A549 (cell line): ENCODE measurements at regions not wholly inside any gene's neighbourhood (a gene's known extent, or its start where the extent isn't known, plus 50 kb on each side); places are given as distances from the start of the nearest gene placed in this dataset.

ENCODE experiments used
- ATAC-seq, 2 experiments: fragments of 200-7000 bp in 1 of 2; fragments of >200 bp in 1 of 2; cut with Nextera tagmentation in 1 of 2; cut with Tn5 transposase in 1 of 2; 3 replicates each; pipeline versions ENCODE4 v1.8.0 to v1.9.1; 2018 to 2020; ENCODE audit warnings: mild to moderate bottlenecking in 1 of 2, moderate library complexity in 1 of 2
- CTCF ChIA-PET: fragments of 300-600 bp; sonication (Branson Sonifier 250); formaldehyde crosslinking; extraction: SDS; loops from one replicate; lab custom pipeline; 2021; ENCODE audit warnings: antibody characterized with exemption, inconsistent platforms; lab: Yijun Ruan, JAX
- POLR2A ChIA-PET: fragments of 350-600 bp; formaldehyde crosslinking; extraction: SDS; loops from one replicate; lab custom pipeline; 2021; ENCODE audit warnings: antibody characterized with exemption, inconsistent platforms; lab: Yijun Ruan, JAX
- DNase-seq, 2 experiments: peaks; one replicate each; pipeline versions ENCODE4 v3.0.0 to v3.0.0-alpha.2; 2011 to 2016; ENCODE audit warnings: low read depth in 1 of 2, low spot score in 1 of 2
- FAIRE-seq: peaks from 2 replicates; lab custom pipeline; 2011; peaks lifted over from hg19 to GRCh38; lab: Jason Lieb, UNC
- H3K27ac ChIP-seq, 2 experiments: fragments of >200 bp; sonication (Bioruptor Twin); formaldehyde crosslinking; 3 replicates each; pipeline ENCODE4 v1.5.1; 2016 to 2017
- H3K4me1 ChIP-seq: fragments of >200 bp; sonication (Bioruptor Twin); formaldehyde crosslinking; 3 replicates; pipeline ENCODE4 v1.6.1; 2016
- H3K4me2 ChIP-seq: fragments of >200 bp; sonication (Bioruptor Twin); formaldehyde crosslinking; 3 replicates; pipeline ENCODE4 v1.6.1; 2016
- H3K4me3 ChIP-seq: fragments of >200 bp; sonication (Bioruptor Twin); formaldehyde crosslinking; 3 replicates; pipeline ENCODE4 v1.5.1; 2016
- H3K9me3 ChIP-seq: fragments of >200 bp; sonication (Bioruptor Twin); formaldehyde crosslinking; 3 replicates; pipeline ENCODE4 v1.6.1; 2016
- CHD4 ChIP-seq: fragments of 200-600 bp; sonication (generic); IDR thresholded peaks from 2 replicates; pipeline ENCODE4 v1.6.1; 2016; ENCODE audit warnings: antibody characterized with exemption, mild to moderate bottlenecking, borderline replicate concordance
- EHF ChIP-seq: fragments of 250-450 bp; sonication (Bioruptor Pico); IDR thresholded peaks from 2 replicates; pipeline ENCODE4 v1.5.0; 2020; ENCODE audit warnings: mild to moderate bottlenecking
- EHMT2 ChIP-seq: fragments of 200-600 bp; sonication (generic); IDR thresholded peaks from 2 replicates; pipeline ENCODE4 v1.6.1; 2016; ENCODE audit warnings: antibody characterized with exemption, low read depth, mild to moderate bottlenecking, moderate library complexity
- EP300 ChIP-seq, 2 experiments: fragments of >200 bp; sonication (Bioruptor Twin); formaldehyde crosslinking; IDR thresholded peaks; 2 replicates in 1 of 2; 3 replicates in 1 of 2; pipeline ENCODE4 v1.6.1; 2016 to 2017
- FOSB ChIP-seq: fragments of 250-450 bp; sonication (Bioruptor Pico); IDR thresholded peaks from 2 replicates; pipeline ENCODE4 v1.5.0; 2020; ENCODE audit warnings: mild to moderate bottlenecking, moderate library complexity
- FOXS1 ChIP-seq: fragments of 250-450 bp; sonication (Bioruptor Pico); IDR thresholded peaks from 2 replicates; pipeline ENCODE4 v1.5.0; 2020; ENCODE audit warnings: mild to moderate bottlenecking, moderate library complexity
- HDAC2 ChIP-seq: fragments of 200-600 bp; sonication (generic); IDR thresholded peaks from 2 replicates; pipeline ENCODE4 v1.6.1; 2016
- HOXB13 ChIP-seq: fragments of 250-450 bp; sonication (Bioruptor Pico); IDR thresholded peaks from 2 replicates; pipeline ENCODE4 v1.5.0; 2020; ENCODE audit warnings: low read depth, mild to moderate bottlenecking, moderate library complexity
- HOXB5 ChIP-seq: fragments of 250-450 bp; sonication (Bioruptor Pico); IDR thresholded peaks from 2 replicates; pipeline ENCODE4 v1.5.0; 2020; ENCODE audit warnings: mild to moderate bottlenecking, moderate library complexity
- KDM1A ChIP-seq: fragments of 200-600 bp; sonication (generic); IDR thresholded peaks from 2 replicates; pipeline ENCODE4 v1.6.1; 2016; ENCODE audit warnings: low read depth, mild to moderate bottlenecking
- MAFK ChIP-seq: fragments of 450-650 bp; IDR thresholded peaks from 2 replicates; pipeline ENCODE4 v1.6.1; 2014; ENCODE audit not compliant: partially characterized antibody
- NFE2L2 ChIP-seq: fragments of 150-350 bp; conservative IDR thresholded peaks from 2 replicates; pipeline ENCODE4 v1.6.1; 2014; ENCODE audit warnings: low read length
- NPAS2 ChIP-seq: fragments of 250-450 bp; sonication (Bioruptor Pico); IDR thresholded peaks from 2 replicates; pipeline ENCODE4 v1.8.0; 2022; ENCODE audit warnings: mild to moderate bottlenecking, moderate library complexity, borderline replicate concordance
- NR3C1 ChIP-seq: fragments of >200 bp; sonication (Bioruptor Twin); formaldehyde crosslinking; IDR thresholded peaks from 3 replicates; pipeline ENCODE4 v1.6.1; 2017
- PHF8 ChIP-seq: fragments of 200-600 bp; sonication (generic); IDR thresholded peaks from 2 replicates; pipeline ENCODE4 v1.6.1; 2016; ENCODE audit warnings: low read depth, mild to moderate bottlenecking, antibody characterized with exemption, moderate library complexity, borderline replicate concordance
- RNF2 ChIP-seq: fragments of 200-600 bp; sonication (generic); IDR thresholded peaks from 2 replicates; pipeline ENCODE4 v1.6.1; 2016; ENCODE audit warnings: low read depth, mild to moderate bottlenecking, antibody characterized with exemption, moderate library complexity, borderline replicate concordance
- SREBF2 ChIP-seq: fragments of 450-650 bp; IDR thresholded peaks from 2 replicates; pipeline ENCODE4 v1.6.1; 2014; ENCODE audit warnings: mild to moderate bottlenecking, moderate library complexity
- TFCP2L1 ChIP-seq: fragments of 250-450 bp; sonication (Bioruptor Pico); IDR thresholded peaks from 2 replicates; pipeline ENCODE4 v1.5.0; 2021; ENCODE audit warnings: mild to moderate bottlenecking
- ZFP36 ChIP-seq: fragments of 450-650 bp; IDR thresholded peaks from 2 replicates; pipeline ENCODE4 v1.6.1; 2014; ENCODE audit warnings: borderline replicate concordance; ENCODE audit not compliant: partially characterized antibody
- ZNF302 ChIP-seq: fragments of 250-450 bp; sonication (Bioruptor Pico); IDR thresholded peaks from 2 replicates; pipeline ENCODE4 v1.9.0; 2021; ENCODE audit warnings: inconsistent platforms, mild to moderate bottlenecking, moderate library complexity
- ZSCAN20 ChIP-seq: fragments of 250-450 bp; sonication (Bioruptor Pico); IDR thresholded peaks from 2 replicates; pipeline ENCODE4 v1.8.0; 2022; ENCODE audit warnings: mild to moderate bottlenecking, moderate library complexity
- WGBS: methylation state at CpG from one replicate; pipeline ENCODE4 v1.1.6; 2017; ENCODE audit errors: missing lambda C conversion rate; 5-methylcytosine and 5-hydroxymethylcytosine counted together
- TF ChIP-seq, protein P1 (sequence below): fragments of 150-350 bp; IDR thresholded peaks from 2 replicates; pipeline ENCODE4 v1.6.1; 2014; ENCODE audit warnings: low read depth, mild to moderate bottlenecking, low read length
- TF ChIP-seq, protein P2 (sequence below): IDR thresholded peaks from 2 replicates; pipeline ENCODE4 v1.6.1; 2012
- TF ChIP-seq, protein P3 (sequence below): fragments of 250-450 bp; sonication (Bioruptor Pico); IDR thresholded peaks from 2 replicates; pipeline ENCODE4 v1.5.0; 2021; ENCODE audit warnings: mild to moderate bottlenecking, moderate library complexity, borderline replicate concordance
- TF ChIP-seq, protein P4 (sequence below): IDR thresholded peaks from 2 replicates; pipeline ENCODE4 v1.6.1; 2012; ENCODE audit warnings: low read depth, borderline replicate concordance

DNA sequence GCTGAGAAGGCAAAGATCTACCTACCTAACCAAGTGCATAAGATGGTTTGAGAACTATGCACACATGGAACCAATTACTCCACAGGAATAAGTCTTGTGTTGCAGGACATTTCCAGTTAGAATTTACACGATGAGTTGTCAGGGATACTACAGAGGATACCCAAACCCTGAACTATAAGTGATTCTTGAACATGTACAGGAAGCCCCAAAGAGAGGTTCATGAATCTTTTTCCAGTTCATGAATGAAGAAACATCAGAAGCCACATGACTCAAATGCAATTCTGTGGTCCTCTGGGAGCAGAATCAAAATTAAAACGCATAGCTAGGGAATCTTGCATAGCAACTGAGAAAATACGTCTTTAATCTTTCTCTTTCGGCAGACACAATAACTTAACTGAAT is 114.1 kb upstream of the LMCD1 start:
- TF ChIP-seq NR3C1 (no peak), HOXB5 (CRISPR knock-in tag) (no peak), NFE2L2 (no peak), CHD4 (no peak), HOXB13 (no peak), ZSCAN20 (CRISPR knock-in tag) (no peak), TFCP2L1 (CRISPR knock-in tag) (no peak), RNF2 (no peak), FOSB (CRISPR knock-in tag) (no peak), ZNF302 (CRISPR knock-in tag) (no peak), EP300 (IDR thresholded peaks at IDR 0.05) (no peak), KDM1A (no peak), EHMT2 (no peak), NPAS2 (CRISPR knock-in tag) (no peak), FOXS1 (CRISPR knock-in tag) (no peak), HDAC2 (no peak), EHF (CRISPR knock-in tag) (no peak)
- TF ChIP-seq, protein P1, sequence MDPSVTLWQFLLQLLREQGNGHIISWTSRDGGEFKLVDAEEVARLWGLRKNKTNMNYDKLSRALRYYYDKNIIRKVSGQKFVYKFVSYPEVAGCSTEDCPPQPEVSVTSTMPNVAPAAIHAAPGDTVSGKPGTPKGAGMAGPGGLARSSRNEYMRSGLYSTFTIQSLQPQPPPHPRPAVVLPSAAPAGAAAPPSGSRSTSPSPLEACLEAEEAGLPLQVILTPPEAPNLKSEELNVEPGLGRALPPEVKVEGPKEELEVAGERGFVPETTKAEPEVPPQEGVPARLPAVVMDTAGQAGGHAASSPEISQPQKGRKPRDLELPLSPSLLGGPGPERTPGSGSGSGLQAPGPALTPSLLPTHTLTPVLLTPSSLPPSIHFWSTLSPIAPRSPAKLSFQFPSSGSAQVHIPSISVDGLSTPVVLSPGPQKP, result no peak
- TF ChIP-seq, protein P2, sequence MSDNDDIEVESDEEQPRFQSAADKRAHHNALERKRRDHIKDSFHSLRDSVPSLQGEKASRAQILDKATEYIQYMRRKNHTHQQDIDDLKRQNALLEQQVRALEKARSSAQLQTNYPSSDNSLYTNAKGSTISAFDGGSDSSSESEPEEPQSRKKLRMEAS, result no peak
- TF ChIP-seq, protein P3, sequence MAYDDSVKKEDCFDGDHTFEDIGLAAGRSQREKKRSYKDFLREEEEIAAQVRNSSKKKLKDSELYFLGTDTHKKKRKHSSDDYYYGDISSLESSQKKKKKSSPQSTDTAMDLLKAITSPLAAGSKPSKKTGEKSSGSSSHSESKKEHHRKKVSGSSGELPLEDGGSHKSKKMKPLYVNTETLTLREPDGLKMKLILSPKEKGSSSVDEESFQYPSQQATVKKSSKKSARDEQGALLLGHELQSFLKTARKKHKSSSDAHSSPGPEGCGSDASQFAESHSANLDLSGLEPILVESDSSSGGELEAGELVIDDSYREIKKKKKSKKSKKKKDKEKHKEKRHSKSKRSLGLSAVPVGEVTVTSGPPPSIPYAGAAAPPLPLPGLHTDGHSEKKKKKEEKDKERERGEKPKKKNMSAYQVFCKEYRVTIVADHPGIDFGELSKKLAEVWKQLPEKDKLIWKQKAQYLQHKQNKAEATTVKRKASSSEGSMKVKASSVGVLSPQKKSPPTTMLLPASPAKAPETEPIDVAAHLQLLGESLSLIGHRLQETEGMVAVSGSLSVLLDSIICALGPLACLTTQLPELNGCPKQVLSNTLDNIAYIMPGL (CRISPR knock-in tag), result no peak
- TF ChIP-seq, all 56 proteins: peak for 0
- ATAC-seq, result no peak
- Histone ChIP-seq H3K4me2 (no peak overlapping the region), H3K27ac (no peak overlapping the region), H3K9me3 (no peaks in the 10 kb centered on the region), H3K4me1 (no peaks in the 10 kb centered on the region), H3K4me3 (no peak overlapping the region)
- no peak for DNase-seq
- ChIA-PET CTCF (interaction anchor here (2.3 kb wide), 1 partner anchor 29 kb away, joined by 7 read pairs; no protein-coding TSS in a partner anchor), POLR2A (no interaction called here)
- WGBS, result 30% methylated on average over 4 of the region's 4 CpGs
- no peak for FAIRE-seq

DNA sequence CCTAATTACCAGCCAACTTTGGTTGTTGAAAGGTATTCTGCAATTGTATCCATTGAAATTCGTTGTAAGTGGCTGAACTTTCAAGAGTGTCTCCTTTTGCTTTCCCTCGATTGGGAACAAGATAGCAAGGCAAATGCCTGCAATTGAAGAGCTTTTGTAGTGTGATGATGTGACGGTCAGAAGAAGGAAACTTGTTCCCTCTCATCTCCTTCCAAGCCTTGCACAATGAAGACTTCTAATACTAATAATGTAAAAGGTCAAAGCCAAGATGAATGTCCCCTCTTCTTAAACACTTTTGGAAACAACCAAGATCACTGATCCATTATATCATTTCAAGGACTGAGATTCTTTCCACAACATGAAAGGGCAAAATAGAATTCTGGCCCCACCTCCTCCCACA is 101.9 kb upstream of the LMCD1 start:
- FAIRE-seq (no peak), ATAC-seq (no peak)
- no peak overlapping the region for H3K27ac ChIP-seq
- H3K4me1 ChIP-seq, result no peaks in the 10 kb centered on the region
- H3K4me2 ChIP-seq, result no peak overlapping the region
- H3K9me3 ChIP-seq, result no peaks in the 10 kb centered on the region
- no peak overlapping the region for H3K4me3 ChIP-seq
- ChIA-PET CTCF (interaction anchor here (1.1 to 1.6 kb wide), 2 partner anchors 13 to 18 kb away, joined by 3 read pairs; no protein-coding TSS in a partner anchor), POLR2A (no interaction called here)
- TF ChIP-seq, protein P2, result no peak
- TF ChIP-seq, protein P4, sequence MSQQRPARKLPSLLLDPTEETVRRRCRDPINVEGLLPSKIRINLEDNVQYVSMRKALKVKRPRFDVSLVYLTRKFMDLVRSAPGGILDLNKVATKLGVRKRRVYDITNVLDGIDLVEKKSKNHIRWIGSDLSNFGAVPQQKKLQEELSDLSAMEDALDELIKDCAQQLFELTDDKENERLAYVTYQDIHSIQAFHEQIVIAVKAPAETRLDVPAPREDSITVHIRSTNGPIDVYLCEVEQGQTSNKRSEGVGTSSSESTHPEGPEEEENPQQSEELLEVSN, result no peak
- TF ChIP-seq MAFK, result no peak
- no peak for TF ChIP-seq HOXB5 (CRISPR knock-in tag)
- no peak for TF ChIP-seq ZFP36
- no peak for TF ChIP-seq PHF8
- TF ChIP-seq NFE2L2, result no peak
- TF ChIP-seq SREBF2, result no peak
- no peak for TF ChIP-seq TFCP2L1 (CRISPR knock-in tag)
- TF ChIP-seq, all 56 proteins: peak for 0
- no peak for DNase-seq
- WGBS, result 30% methylated on average over 3 of the region's 3 CpGs
